ENCODE measurements at regions not wholly inside any gene's neighbourhood (a gene's known extent, or its start where the extent isn't known, plus 50 kb on each side); places are given as distances from the start of the nearest gene placed in this dataset.
"Not testable (repeated sequence)": the region's sequence is repeated elsewhere in the genome, so short reads cannot be mapped to it uniquely, and the experiment has no call there.

DNA sequence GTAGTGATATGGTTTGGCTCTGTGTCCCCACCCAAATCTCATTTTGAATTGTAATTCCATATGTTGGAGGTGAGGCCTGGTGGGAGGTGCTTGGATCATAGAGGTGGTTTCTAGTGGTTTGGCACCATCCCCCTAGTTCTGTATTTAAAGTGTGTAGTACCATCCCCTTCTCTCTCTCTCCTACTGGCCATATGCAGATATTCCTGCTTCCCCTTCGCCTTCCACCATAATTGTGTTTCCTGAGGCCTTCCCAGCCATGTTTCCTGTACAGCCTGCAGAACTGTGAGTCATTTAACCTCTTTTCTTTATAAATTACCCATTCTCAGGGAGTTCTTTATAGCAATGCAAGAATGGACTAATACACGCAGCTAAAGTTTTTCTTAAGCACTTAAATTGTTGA lies 340.0 kb downstream of the ANAPC1 start:
- H3K9ac ChIP-seq (ENCODE audit: low read depth, low read length, poor library complexity, severe bottlenecking): not testable (repeated sequence)

DNA sequence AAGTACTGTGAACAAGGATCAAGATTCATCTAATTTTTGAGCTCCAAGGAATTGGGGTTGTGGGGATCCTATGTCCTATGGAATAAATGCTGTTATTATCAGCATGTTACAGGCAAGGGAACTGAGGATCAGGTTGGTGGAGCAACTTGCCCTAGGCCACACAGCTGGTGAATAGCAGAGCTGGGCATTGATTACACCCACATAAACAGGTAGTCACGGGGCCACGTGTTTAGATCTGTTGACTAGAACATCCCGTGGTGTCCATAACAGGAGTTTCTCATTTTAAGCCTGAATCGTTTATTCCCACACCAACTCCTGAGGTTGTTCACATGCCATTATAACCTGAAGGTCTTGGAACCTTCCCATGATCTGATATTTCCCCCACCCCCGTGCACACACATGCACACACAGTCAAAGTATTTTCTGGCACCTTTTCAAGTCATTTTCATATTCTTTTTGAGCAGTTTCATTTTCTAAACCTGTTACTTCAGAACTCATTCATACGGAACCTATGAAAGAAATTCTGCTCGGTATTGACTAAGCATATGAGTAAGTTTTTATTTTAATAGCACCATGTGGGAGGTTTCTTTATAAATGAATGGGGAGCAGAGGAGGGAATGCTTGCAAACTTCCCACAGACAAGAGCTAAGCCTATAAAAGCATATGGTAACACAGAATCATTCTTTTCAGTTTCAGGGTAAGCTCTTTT lies 338.1 kb downstream of the ANAPC1 start:
- H3K4me2 ChIP-seq (ENCODE audit: low read depth, low read length, poor library complexity, severe bottlenecking): not testable (repeated sequence)

More for the DNA sequence above, 340.0 kb downstream of the ANAPC1 start:
- not testable (repeated sequence) for H3K79me2 ChIP-seq (ENCODE audit: insufficient read depth, low read length); H3F3A ChIP-seq (ENCODE audit: low read depth); H3K27me3 ChIP-seq (ENCODE audit: insufficient read depth, low read length, poor library complexity, severe bottlenecking); H4K20me1 ChIP-seq (ENCODE audit: insufficient read depth, low read length, poor library complexity, severe bottlenecking); H3K4me2 ChIP-seq (ENCODE audit: low read depth, low read length, poor library complexity, severe bottlenecking); H3K4me1 ChIP-seq (ENCODE audit: insufficient read depth, low read length, poor library complexity, severe bottlenecking); H3K4me3 ChIP-seq (ENCODE audit: low read length, poor library complexity, severe bottlenecking); H3K9me2 ChIP-seq (replicated peaks; ENCODE audit: low read depth, low read length); H2AFZ ChIP-seq (ENCODE audit: low read length); H3K36me3 ChIP-seq (ENCODE audit: insufficient read depth, low read length); H3K9me3 ChIP-seq (ENCODE audit: insufficient read depth, low read depth, low read length)

DNA sequence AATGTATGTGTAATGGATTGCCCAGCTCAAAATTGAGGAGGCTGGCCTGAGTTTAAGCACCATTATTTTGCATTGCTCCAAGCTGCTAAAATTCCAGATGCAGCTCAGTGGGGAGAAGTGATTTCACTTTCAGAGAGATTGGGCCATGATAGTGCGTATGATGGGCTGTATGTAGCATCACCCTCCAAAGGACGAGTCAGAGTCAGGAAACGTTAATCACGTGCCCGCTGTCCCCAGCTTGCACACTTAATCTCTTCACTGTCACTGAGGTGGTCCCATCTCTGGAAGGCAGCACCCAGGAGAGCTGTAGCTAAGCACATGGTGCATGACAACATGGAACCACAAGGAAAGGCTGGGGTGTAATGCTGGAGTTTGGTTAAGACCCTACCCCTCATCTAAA lies 337.4 kb downstream of the ANAPC1 start:
- not testable (repeated sequence) for H3K4me2 ChIP-seq (ENCODE audit: low read depth, low read length, poor library complexity, severe bottlenecking); H4K20me1 ChIP-seq (ENCODE audit: insufficient read depth, low read length, poor library complexity, severe bottlenecking)

More for the DNA sequence above, 338.1 kb downstream of the ANAPC1 start:
- not testable (repeated sequence) for H4K20me1 ChIP-seq (ENCODE audit: insufficient read depth, low read length, poor library complexity, severe bottlenecking); H3K79me2 ChIP-seq (ENCODE audit: insufficient read depth, low read length); H3K36me3 ChIP-seq (ENCODE audit: insufficient read depth, low read length); H3F3A ChIP-seq (ENCODE audit: low read depth); H3K4me3 ChIP-seq (ENCODE audit: low read length, poor library complexity, severe bottlenecking); H3K9me3 ChIP-seq (ENCODE audit: insufficient read depth, low read depth, low read length); H3K9me2 ChIP-seq (replicated peaks; ENCODE audit: low read depth, low read length); H3K27me3 ChIP-seq (ENCODE audit: insufficient read depth, low read length, poor library complexity, severe bottlenecking); H2AFZ ChIP-seq (ENCODE audit: low read length); H3K9ac ChIP-seq (ENCODE audit: low read depth, low read length, poor library complexity, severe bottlenecking); H3K4me1 ChIP-seq (ENCODE audit: insufficient read depth, low read length, poor library complexity, severe bottlenecking)

DNA sequence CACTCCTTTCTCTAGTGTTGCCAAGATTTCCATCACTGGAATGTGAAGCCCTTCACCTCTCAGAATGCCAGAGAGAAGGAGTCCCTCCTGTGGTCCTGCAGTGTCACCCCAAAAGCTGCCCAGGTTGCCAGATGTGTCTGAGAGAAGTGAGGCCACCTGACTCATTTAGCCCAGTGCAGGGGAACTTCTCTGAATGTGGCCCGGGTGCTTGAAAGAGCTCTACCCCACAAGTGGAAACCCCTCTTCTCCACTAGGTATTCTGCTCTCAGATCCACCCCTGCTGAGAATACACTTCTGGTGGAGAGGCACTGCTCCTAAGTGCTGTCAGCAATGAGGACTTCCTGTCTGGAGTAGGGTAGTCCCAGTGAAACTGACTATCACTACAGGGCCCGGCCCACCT lies 334.8 kb downstream of the ANAPC1 start:
- not testable (repeated sequence) for H3F3A ChIP-seq (ENCODE audit: low read depth); H3K4me3 ChIP-seq (ENCODE audit: low read length, poor library complexity, severe bottlenecking); H3K79me2 ChIP-seq (ENCODE audit: insufficient read depth, low read length); H2AFZ ChIP-seq (ENCODE audit: low read length); H3K4me2 ChIP-seq (ENCODE audit: low read depth, low read length, poor library complexity, severe bottlenecking); H3K4me1 ChIP-seq (ENCODE audit: insufficient read depth, low read length, poor library complexity, severe bottlenecking); H3K9me3 ChIP-seq (ENCODE audit: insufficient read depth, low read depth, low read length); H3K9ac ChIP-seq (ENCODE audit: low read depth, low read length, poor library complexity, severe bottlenecking); H4K20me1 ChIP-seq (ENCODE audit: insufficient read depth, low read length, poor library complexity, severe bottlenecking); H3K9me2 ChIP-seq (replicated peaks; ENCODE audit: low read depth, low read length); H3K36me3 ChIP-seq (ENCODE audit: insufficient read depth, low read length); H3K27me3 ChIP-seq (ENCODE audit: insufficient read depth, low read length, poor library complexity, severe bottlenecking)

More for the DNA sequence above, 337.4 kb downstream of the ANAPC1 start:
- not testable (repeated sequence) for H3K4me3 ChIP-seq (ENCODE audit: low read length, poor library complexity, severe bottlenecking); H3K9me3 ChIP-seq (ENCODE audit: insufficient read depth, low read depth, low read length); H2AFZ ChIP-seq (ENCODE audit: low read length); H3K79me2 ChIP-seq (ENCODE audit: insufficient read depth, low read length); H3K9ac ChIP-seq (ENCODE audit: low read depth, low read length, poor library complexity, severe bottlenecking); H3F3A ChIP-seq (ENCODE audit: low read depth); H3K4me1 ChIP-seq (ENCODE audit: insufficient read depth, low read length, poor library complexity, severe bottlenecking); H3K27me3 ChIP-seq (ENCODE audit: insufficient read depth, low read length, poor library complexity, severe bottlenecking); H3K9me2 ChIP-seq (replicated peaks; ENCODE audit: low read depth, low read length); H3K36me3 ChIP-seq (ENCODE audit: insufficient read depth, low read length)

DNA sequence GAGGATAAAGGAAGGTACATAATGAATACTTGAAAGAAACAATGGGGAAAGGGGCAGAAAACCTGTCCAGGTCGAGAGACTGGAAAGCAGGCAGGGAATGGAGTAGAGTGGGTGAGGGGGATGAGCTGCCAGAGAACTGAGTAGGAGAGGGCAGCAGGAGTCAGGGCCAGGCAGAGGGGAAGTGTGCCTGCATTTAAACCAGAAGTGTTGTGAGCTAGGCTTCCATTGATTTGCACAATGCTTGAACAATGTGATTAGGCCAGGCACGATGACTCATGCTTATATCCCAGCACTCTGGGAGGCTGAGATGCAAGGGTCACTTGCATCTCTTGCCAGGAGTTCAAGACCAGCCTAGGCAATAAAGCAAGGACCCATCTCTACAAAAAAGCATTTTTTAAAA lies 332.6 kb downstream of the ANAPC1 start:
- not testable (repeated sequence) for H3K9ac ChIP-seq (ENCODE audit: low read depth, low read length, poor library complexity, severe bottlenecking); H3K36me3 ChIP-seq (ENCODE audit: insufficient read depth, low read length); H3K4me3 ChIP-seq (ENCODE audit: low read length, poor library complexity, severe bottlenecking); H3K9me2 ChIP-seq (replicated peaks; ENCODE audit: low read depth, low read length); H3K4me2 ChIP-seq (ENCODE audit: low read depth, low read length, poor library complexity, severe bottlenecking); H3K27me3 ChIP-seq (ENCODE audit: insufficient read depth, low read length, poor library complexity, severe bottlenecking); H2AFZ ChIP-seq (ENCODE audit: low read length); H3F3A ChIP-seq (ENCODE audit: low read depth); H4K20me1 ChIP-seq (ENCODE audit: insufficient read depth, low read length, poor library complexity, severe bottlenecking); H3K9me3 ChIP-seq (ENCODE audit: insufficient read depth, low read depth, low read length); H3K4me1 ChIP-seq (ENCODE audit: insufficient read depth, low read length, poor library complexity, severe bottlenecking); H3K79me2 ChIP-seq (ENCODE audit: insufficient read depth, low read length)

DNA sequence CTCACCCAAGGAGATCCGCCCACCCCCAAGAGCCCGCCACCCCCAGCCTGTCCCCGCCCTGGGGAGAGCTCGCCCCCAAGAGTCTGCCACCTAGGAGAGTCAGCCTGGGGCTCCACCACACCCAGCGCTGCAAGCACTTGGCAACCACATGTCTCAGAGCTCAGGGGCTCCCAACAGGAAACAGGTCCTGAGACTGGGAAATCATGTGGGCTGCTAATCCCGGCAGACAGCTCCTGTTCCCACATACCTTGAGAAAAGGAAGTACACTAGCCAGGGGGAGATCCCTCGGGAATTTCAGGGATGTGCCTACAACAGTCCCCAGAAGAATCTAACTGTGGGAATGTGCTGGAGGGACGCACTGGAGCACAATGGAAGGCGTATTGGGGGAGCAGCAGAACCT lies 331.4 kb downstream of the ANAPC1 start:
- not testable (repeated sequence) for H3K36me3 ChIP-seq (ENCODE audit: insufficient read depth, low read length); H3K4me3 ChIP-seq (ENCODE audit: low read length, poor library complexity, severe bottlenecking); H3F3A ChIP-seq (ENCODE audit: low read depth); H3K79me2 ChIP-seq (ENCODE audit: insufficient read depth, low read length); H3K9me3 ChIP-seq (ENCODE audit: insufficient read depth, low read depth, low read length); H3K4me1 ChIP-seq (ENCODE audit: insufficient read depth, low read length, poor library complexity, severe bottlenecking); H4K20me1 ChIP-seq (ENCODE audit: insufficient read depth, low read length, poor library complexity, severe bottlenecking); H2AFZ ChIP-seq (ENCODE audit: low read length); H3K4me2 ChIP-seq (ENCODE audit: low read depth, low read length, poor library complexity, severe bottlenecking); H3K9me2 ChIP-seq (replicated peaks; ENCODE audit: low read depth, low read length); H3K27me3 ChIP-seq (ENCODE audit: insufficient read depth, low read length, poor library complexity, severe bottlenecking); H3K9ac ChIP-seq (ENCODE audit: low read depth, low read length, poor library complexity, severe bottlenecking)

DNA sequence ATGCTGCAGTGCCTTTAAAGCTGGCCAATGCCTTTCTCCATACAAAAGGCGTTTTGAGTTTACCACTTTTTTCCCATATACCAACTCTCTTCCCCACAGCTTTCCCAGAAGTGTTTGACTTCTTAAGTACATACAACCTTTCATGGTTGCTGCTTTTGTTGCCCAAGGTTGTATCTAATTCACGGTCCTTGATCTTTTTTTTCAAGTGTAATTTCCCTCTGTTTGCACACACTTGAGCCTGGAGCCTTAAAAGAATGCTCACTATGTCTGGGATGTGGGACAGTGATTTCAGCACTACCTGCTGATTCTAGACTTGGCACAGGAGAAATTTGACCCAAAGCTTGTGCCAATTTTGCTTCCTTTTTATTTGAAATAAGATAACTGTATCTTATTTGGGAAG lies 324.7 kb downstream of the ANAPC1 start:
- not testable (repeated sequence) for H4K20me1 ChIP-seq (ENCODE audit: insufficient read depth, low read length, poor library complexity, severe bottlenecking); H3K9me2 ChIP-seq (replicated peaks; ENCODE audit: low read depth, low read length); H3F3A ChIP-seq (ENCODE audit: low read depth); H3K79me2 ChIP-seq (ENCODE audit: insufficient read depth, low read length); H3K4me2 ChIP-seq (ENCODE audit: low read depth, low read length, poor library complexity, severe bottlenecking); H2AFZ ChIP-seq (ENCODE audit: low read length); H3K27me3 ChIP-seq (ENCODE audit: insufficient read depth, low read length, poor library complexity, severe bottlenecking); H3K4me1 ChIP-seq (ENCODE audit: insufficient read depth, low read length, poor library complexity, severe bottlenecking); H3K9ac ChIP-seq (ENCODE audit: low read depth, low read length, poor library complexity, severe bottlenecking); H3K4me3 ChIP-seq (ENCODE audit: low read length, poor library complexity, severe bottlenecking); H3K36me3 ChIP-seq (ENCODE audit: insufficient read depth, low read length); H3K9me3 ChIP-seq (ENCODE audit: insufficient read depth, low read depth, low read length)
